H9 (cell line): ENCODE measurements at regions not wholly inside any gene's neighbourhood (a gene's known extent, or its start where the extent isn't known, plus 50 kb on each side); places are given as distances from the start of the nearest gene placed in this dataset.

ENCODE experiments used
- DNase-seq: peaks from one replicate; pipeline ENCODE4 v3.0.0-alpha.2; 2017
- H2AFZ ChIP-seq: one replicate; pipeline ENCODE4 v1.6.1; 2013; ENCODE audit warnings: mild to moderate bottlenecking, low read length, control low read depth, moderate library complexity
- H2AK5ac ChIP-seq: 2 replicates; pipeline ENCODE4 v1.6.1; 2013; ENCODE audit warnings: low read length, control low read depth, mixed read lengths; ENCODE audit not compliant: insufficient read length
- H2BK120ac ChIP-seq: one replicate; pipeline ENCODE4 v1.6.1; 2013; ENCODE audit warnings: low read depth, mild to moderate bottlenecking, low read length, control low read depth, inconsistent platforms; ENCODE audit not compliant: poor library complexity, severe bottlenecking
- H2BK12ac ChIP-seq: 2 replicates; pipeline ENCODE4 v1.6.1; 2013; ENCODE audit warnings: low read length, control low read depth, mixed read lengths, low read depth; ENCODE audit not compliant: insufficient read length
- H2BK15ac ChIP-seq: 2 replicates; pipeline ENCODE4 v1.6.1; 2013; ENCODE audit warnings: low read depth, low read length, control low read depth
- H2BK20ac ChIP-seq: one replicate; pipeline ENCODE4 v1.6.1; 2013; ENCODE audit warnings: low read depth, mild to moderate bottlenecking, low read length, control low read depth, inconsistent platforms; ENCODE audit not compliant: poor library complexity, severe bottlenecking
- H2BK5ac ChIP-seq: 2 replicates; pipeline ENCODE4 v1.6.1; 2013; ENCODE audit warnings: low read length, control low read depth, mixed read lengths; ENCODE audit not compliant: insufficient read length
- H3K14ac ChIP-seq: 2 replicates; pipeline ENCODE4 v1.6.1; 2013; ENCODE audit warnings: low read length, control low read depth; ENCODE audit not compliant: insufficient read depth
- H3K18ac ChIP-seq: 2 replicates; pipeline ENCODE4 v1.6.1; 2013; ENCODE audit warnings: low read depth, mild to moderate bottlenecking, mixed read lengths, low read length, control low read depth; ENCODE audit not compliant: insufficient read length
- H3K23ac ChIP-seq: 2 replicates; pipeline ENCODE4 v1.6.1; 2013; ENCODE audit warnings: low read length, control low read depth, mixed read lengths, low read depth; ENCODE audit not compliant: insufficient read length
- H3K23me2 ChIP-seq: 2 replicates; pipeline ENCODE4 v1.6.1; 2013; ENCODE audit warnings: low read depth, mild to moderate bottlenecking, mixed read lengths, low read length, control low read depth; ENCODE audit not compliant: insufficient read length, poor library complexity, severe bottlenecking
- H3K27ac ChIP-seq: 2 replicates; pipeline ENCODE4 v1.5.1; 2013; ENCODE audit warnings: low read length, control low read depth, mixed read lengths, low read depth; ENCODE audit not compliant: insufficient read length
- H3K27me3 ChIP-seq: 2 replicates; pipeline ENCODE4 v1.6.1; 2013; ENCODE audit warnings: low read length, control low read depth, inconsistent platforms; ENCODE audit not compliant: insufficient read depth
- H3K4ac ChIP-seq: 2 replicates; pipeline ENCODE4 v1.6.1; 2013; ENCODE audit warnings: low read depth, mild to moderate bottlenecking, control low read depth, inconsistent platforms, low read length, moderate library complexity
- H3K4me1 ChIP-seq: 2 replicates; pipeline ENCODE4 v1.6.1; 2013; ENCODE audit warnings: low read length, control low read depth, inconsistent platforms; ENCODE audit not compliant: insufficient read depth
- H3K4me2 ChIP-seq: 2 replicates; pipeline ENCODE4 v1.6.1; 2013; ENCODE audit warnings: low read length, control low read depth, mixed read lengths; ENCODE audit not compliant: insufficient read length, insufficient read depth
- H3K56ac ChIP-seq: 2 replicates; pipeline ENCODE4 v1.6.1; 2013; ENCODE audit warnings: low read depth, mild to moderate bottlenecking, mixed read lengths, low read length, control low read depth; ENCODE audit not compliant: insufficient read length
- H3K79me1 ChIP-seq: 2 replicates; pipeline ENCODE4 v1.6.1; 2013; ENCODE audit warnings: low read depth, mild to moderate bottlenecking, moderate library complexity, low read length, control low read depth, inconsistent platforms; ENCODE audit not compliant: insufficient read depth, poor library complexity, severe bottlenecking
- H3K79me2 ChIP-seq: 2 replicates; pipeline ENCODE4 v1.6.1; 2013; ENCODE audit warnings: low read length, control low read depth, inconsistent platforms; ENCODE audit not compliant: insufficient read depth
- H3K9ac ChIP-seq: 2 replicates; pipeline ENCODE4 v1.6.1; 2013; ENCODE audit warnings: low read length, control low read depth, mixed read lengths; ENCODE audit not compliant: insufficient read length; ENCODE audit errors: extremely low read depth
- H3K9me3 ChIP-seq: one replicate; pipeline ENCODE4 v1.6.1; 2013; ENCODE audit warnings: low read depth, low read length, inconsistent platforms; ENCODE audit not compliant: control insufficient read depth
- H3T11ph ChIP-seq: one replicate; pipeline ENCODE4 v1.6.1; 2013; ENCODE audit warnings: mild to moderate bottlenecking, low read length, control low read depth, inconsistent platforms
- H4K20me1 ChIP-seq: one replicate; pipeline ENCODE4 v1.6.1; 2013; ENCODE audit not compliant: control insufficient read depth, insufficient read length, insufficient read depth
- H4K5ac ChIP-seq: 2 replicates; pipeline ENCODE4 v1.6.1; 2013; ENCODE audit warnings: low read depth, mild to moderate bottlenecking, mixed read lengths, low read length, control low read depth; ENCODE audit not compliant: insufficient read length
- H4K8ac ChIP-seq: replicated peaks from 2 replicates; pipeline ENCODE4 v1.6.1; 2013; ENCODE audit warnings: low read length, control low read depth, mixed read lengths, low read depth; ENCODE audit not compliant: insufficient read length
- H4K91ac ChIP-seq: 2 replicates; pipeline ENCODE4 v1.6.1; 2013; ENCODE audit warnings: low read depth, mild to moderate bottlenecking, moderate library complexity, mixed read lengths, low read length, control low read depth; ENCODE audit not compliant: insufficient read length
- H3K27ac Mint-ChIP-seq, 3 experiments: 2 replicates in 2 of 3; 3 replicates in 1 of 3; pipeline ENCODE4 v1.8.0; 2020 to 2021; ENCODE audit warnings: mixed read lengths in 3 of 3, mild to moderate bottlenecking in 1 of 3, moderate library complexity in 1 of 3
- H3K27me3 Mint-ChIP-seq: 2 replicates; pipeline ENCODE4 v1.8.0; 2021; ENCODE audit warnings: low read depth, mild to moderate bottlenecking, moderate library complexity, mixed read lengths
- H3K36me3 Mint-ChIP-seq, 3 experiments: 2 replicates in 2 of 3; 3 replicates in 1 of 3; pipeline ENCODE4 v1.8.0; 2020 to 2021; ENCODE audit warnings: low read depth in 3 of 3, mixed read lengths in 3 of 3; ENCODE audit not compliant: insufficient read depth in 1 of 3
- H3K4me1 Mint-ChIP-seq, 2 experiments: 2 replicates each; pipeline ENCODE4 v1.8.0; 2020; ENCODE audit warnings: mixed read lengths in 2 of 2
- H3K4me3 Mint-ChIP-seq, 2 experiments: 2 replicates in 1 of 2; 3 replicates in 1 of 2; pipeline ENCODE4 v1.8.0; 2020 to 2021; ENCODE audit warnings: mild to moderate bottlenecking in 2 of 2, mixed read lengths in 2 of 2, moderate library complexity in 1 of 2
- H3K9me3 Mint-ChIP-seq, 2 experiments: 2 replicates in 1 of 2; 3 replicates in 1 of 2; pipeline ENCODE4 v1.8.0; 2020; ENCODE audit warnings: mild to moderate bottlenecking in 2 of 2, mixed read lengths in 2 of 2, moderate library complexity in 1 of 2
- CTCF ChIP-seq: fragments of 200-600 bp; sonication (generic); conservative IDR thresholded peaks from 3 replicates; pipeline ENCODE4 v1.8.0; 2021; ENCODE audit warnings: antibody characterized with exemption, mild to moderate bottlenecking
- WGBS: extraction: QIAGEN DNeasy Blood & Tissue Kit; methylation state at CpG from one replicate; pipeline ENCODE4 v1.1.7; 2013; ENCODE audit warnings: missing lambda C conversion rate, low lambda C conversion rate, mixed read lengths; ENCODE audit not compliant: insufficient read length; ENCODE audit errors: extremely low coverage; 5-methylcytosine and 5-hydroxymethylcytosine counted together

GRCh38 chr9:90466441-90466840 lies 176.2 kb downstream of the DIRAS2 start:
- peaks cover 3 to 4% of the 10 kb centered on the region in 2 experiments; a peak in 1 of 4 replicates for H3K4me1 Mint-ChIP-seq
- no peak overlapping the region for H2AFZ ChIP-seq

More at GRCh38 chr9:90466441-90466840, 176.2 kb downstream of the DIRAS2 start:
- Histone ChIP-seq H3K9ac (no peak overlapping the region), H3K23me2 (no peaks in the 10 kb centered on the region), H4K8ac (no peak overlapping the region), H3K27me3 (no peaks in the 10 kb centered on the region), H2BK12ac (no peak overlapping the region), H3K4ac (no peak overlapping the region), H3K79me1 (no peaks in the 10 kb centered on the region), H2AK5ac (no peak overlapping the region), H2BK120ac (no peak overlapping the region), H4K5ac (no peak overlapping the region), H3K27ac (no peak overlapping the region), H3K23ac (no peak overlapping the region), H2BK5ac (no peak overlapping the region), H4K20me1 (no peaks in the 10 kb centered on the region), H3T11ph (no peak overlapping the region), H3K56ac (no peak overlapping the region), H3K4me2 (no peak overlapping the region), H3K14ac (no peak overlapping the region), H3K79me2 (no peaks in the 10 kb centered on the region), H2BK15ac (no peak overlapping the region), H3K9me3 (no peaks in the 10 kb centered on the region), H3K18ac (no peak overlapping the region), H4K91ac (no peak overlapping the region), H3K4me1 (no peaks in the 10 kb centered on the region; the same call in 1 of the 2 replicates), H2BK20ac (no peak overlapping the region)
- Mint-ChIP-seq H3K9me3 (peaks cover 0 to 6% of the 10 kb centered on the region in 2 experiments; a peak in 1 of 5 replicates), H3K27ac (no peak overlapping the region), H3K36me3 (no peaks in the 10 kb centered on the region; a peak in 2 of 7 replicates), H3K4me3 (no peak overlapping the region), H3K27me3 (peaks cover 3% of the 10 kb centered on the region; the same call in 1 of the 2 replicates)
- no CpG with 5 or more reads among the region's 3 CpGs for WGBS
- no peak for DNase-seq
- TF ChIP-seq CTCF, result no peak
